Fibroblast of skin of abdomen (primary cell): ENCODE measurements at regions not wholly inside any gene's neighbourhood (a gene's known extent, or its start where the extent isn't known, plus 50 kb on each side); places are given as distances from the start of the nearest gene placed in this dataset.
A peak's percentile ranks its signal among the peaks of the same experiment; 100 is the strongest.
"Not testable (repeated sequence)": the region's sequence is repeated elsewhere in the genome, so short reads cannot be mapped to it uniquely, and the experiment has no call there.

Source experiments
- DNase-seq: peaks from one replicate; pipeline ENCODE4 v3.0.0-alpha.2; 2013

GRCh38 chr11:115652496-115652895 is 148.3 kb upstream of the CADM1 start:
- no peak for DNase-seq

- DNase-seq: no peak
These were observed 147.9 kb upstream of the CADM1 start for GRCh38 chr11:115652094-115652493.

DNA sequence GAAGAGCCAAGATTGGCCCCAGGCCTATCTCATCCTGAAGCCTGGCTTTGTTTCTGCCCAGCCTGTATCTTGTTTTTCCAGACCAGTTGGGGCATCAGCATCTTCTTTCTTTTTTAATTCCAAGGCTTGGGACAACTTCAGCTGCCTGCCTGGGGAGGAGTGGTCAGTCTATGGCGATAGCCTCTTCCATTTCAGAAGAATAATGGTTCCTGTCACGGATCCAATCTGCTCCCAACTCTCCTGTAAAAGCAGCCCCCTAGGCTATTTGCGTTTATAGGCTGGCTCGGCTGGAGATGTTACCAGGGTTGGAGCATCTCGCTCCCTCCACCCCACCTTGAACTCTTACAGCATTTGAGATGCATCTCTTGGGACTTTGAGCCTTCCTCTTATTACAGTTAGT is 145.2 kb upstream of the CADM1 start:
- DNase-seq: no peak

GRCh38 chr11:115645631-115646317 is 141.6 kb upstream of the CADM1 start:
- no peak for DNase-seq

- peak; percentile 49 for DNase-seq
These were observed 140.6 kb upstream of the CADM1 start for GRCh38 chr11:115644856-115645255.

- DNase-seq: no peak
These were observed 139.5 kb upstream of the CADM1 start for GRCh38 chr11:115643549-115644270.

DNA sequence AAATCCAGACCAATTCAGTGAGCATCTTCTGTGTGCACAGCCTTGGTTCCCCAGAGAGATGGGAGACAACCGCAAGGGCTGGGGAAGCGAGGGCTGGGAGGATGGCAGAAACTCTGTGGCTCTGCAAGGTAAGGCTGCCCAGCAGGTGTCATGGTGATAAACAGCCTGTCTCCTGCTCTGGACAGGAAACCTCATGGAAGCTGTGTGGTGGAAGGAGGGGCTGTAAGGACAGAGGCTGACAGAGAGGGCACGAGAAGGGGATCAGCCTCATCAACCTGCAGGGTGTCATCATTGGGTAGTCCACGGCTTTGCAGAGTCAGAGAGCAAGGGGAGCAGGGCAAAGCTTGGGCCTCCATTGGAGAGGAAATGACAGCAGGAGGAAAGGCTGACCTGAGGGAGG is 138.4 kb upstream of the CADM1 start:
- DNase-seq: no peak

GRCh38 chr11:115637599-115638241 is 133.5 kb upstream of the CADM1 start:
- no peak for DNase-seq

DNA sequence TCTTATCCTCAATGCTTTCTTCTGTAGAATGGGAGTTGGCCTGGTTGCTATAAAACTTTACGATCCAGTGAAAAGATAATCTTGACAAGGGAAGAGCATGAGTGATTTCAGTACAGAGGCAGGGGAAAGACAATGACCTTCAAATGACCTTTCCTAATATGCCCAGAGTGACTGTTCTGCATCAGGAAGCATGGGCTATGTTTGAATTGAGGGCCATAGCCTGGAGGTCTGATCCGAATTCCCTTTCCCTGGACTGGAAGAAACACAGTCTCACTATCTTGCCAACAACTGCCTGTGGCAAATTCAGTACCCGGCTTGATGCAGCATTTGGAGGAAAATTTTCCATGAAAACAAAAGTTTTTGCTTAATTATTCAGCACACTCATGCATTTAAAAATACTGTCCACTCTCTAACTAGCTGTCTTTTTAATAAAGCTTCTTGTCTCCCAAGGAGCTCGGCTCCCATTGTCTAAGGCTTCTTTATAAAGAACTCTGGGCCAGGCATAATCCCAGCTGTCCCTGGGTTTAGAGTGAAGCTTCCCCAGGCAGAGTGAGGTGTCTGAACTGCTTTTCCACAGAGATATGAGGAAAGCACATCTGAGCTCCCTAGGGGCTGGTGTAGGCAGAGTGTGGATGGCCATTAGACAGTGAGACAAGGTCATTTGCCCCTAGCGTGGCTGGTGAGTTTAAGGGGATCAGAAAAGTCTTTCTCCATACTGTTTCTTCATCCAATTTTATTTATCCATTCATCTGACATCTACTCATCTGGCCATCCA is 132.7 kb upstream of the CADM1 start:
- no peak for DNase-seq

GRCh38 chr11:115633977-115634376 is 129.8 kb upstream of the CADM1 start:
- not testable (repeated sequence) for DNase-seq

DNA sequence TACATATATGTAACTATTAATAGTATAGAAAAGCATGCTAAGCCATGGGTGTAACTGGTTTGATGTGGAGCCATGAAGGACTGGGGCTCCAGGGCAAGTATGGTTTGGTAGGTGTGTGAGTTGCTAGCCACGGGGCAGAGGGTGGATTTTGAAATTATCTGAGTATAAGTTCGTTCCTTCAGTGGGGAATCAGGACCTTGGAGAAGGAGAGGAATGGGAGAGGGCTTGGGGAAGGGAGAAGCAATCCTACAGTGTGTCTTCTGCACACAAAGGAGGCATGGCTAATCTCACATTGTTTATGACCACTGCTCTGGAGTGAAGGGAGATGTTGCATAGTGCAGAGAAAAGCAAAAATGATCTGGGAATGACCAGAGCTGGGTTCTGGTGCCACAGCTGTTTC is 127.8 kb upstream of the CADM1 start:
- no peak for DNase-seq

GRCh38 chr11:115631609-115632008 is 127.4 kb upstream of the CADM1 start:
- DNase-seq: no peak

DNA sequence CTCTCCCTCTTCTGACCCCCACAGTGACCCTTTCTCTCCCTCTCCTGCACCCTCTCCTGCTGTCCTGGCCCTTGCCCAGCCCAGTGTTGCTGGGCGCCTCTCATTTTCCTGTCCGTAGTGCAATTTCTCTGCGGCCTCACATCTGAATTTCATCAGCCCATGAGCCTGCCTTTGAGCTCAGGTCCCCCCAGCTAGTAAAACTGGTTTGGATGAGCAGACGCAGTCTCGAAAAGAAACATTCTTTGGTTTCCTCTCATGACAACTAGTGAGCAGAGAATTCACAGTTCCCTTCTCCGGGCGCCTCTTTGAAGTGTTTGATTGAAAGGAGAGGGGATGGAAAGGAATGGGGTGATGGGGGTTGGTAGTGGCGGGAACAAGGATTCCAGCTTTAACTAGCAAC is 126.0 kb upstream of the CADM1 start:
- peak; percentile 71 for DNase-seq

GRCh38 chr11:115629456-115630015 is 125.3 kb upstream of the CADM1 start:
- no peak for DNase-seq

- DNase-seq: no peak
These were observed 123.6 kb upstream of the CADM1 start for GRCh38 chr11:115627666-115628460.

GRCh38 chr11:115627071-115627470 is 122.9 kb upstream of the CADM1 start:
- no peak for DNase-seq

GRCh38 chr11:115626414-115626813 is 122.2 kb upstream of the CADM1 start:
- no peak for DNase-seq

DNA sequence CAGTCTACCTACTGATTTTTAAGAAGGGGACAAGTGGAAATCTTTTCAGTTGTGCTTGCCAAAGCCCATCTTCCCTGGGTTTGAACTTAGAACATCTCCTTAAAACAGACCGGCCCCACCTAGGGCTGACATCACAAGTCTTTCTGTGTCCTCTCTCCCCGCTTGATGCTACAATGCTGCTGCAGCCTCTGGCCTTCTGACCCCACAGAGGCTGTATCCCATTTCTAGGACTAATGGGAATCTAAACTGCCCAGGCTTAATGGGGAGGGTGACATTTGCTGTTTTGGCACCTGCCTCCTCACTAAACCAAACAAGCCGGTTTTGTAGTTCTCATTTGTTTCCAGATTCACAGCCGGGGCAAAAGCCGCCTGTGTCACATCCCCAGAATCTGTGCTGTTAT is 121.3 kb upstream of the CADM1 start:
- no peak for DNase-seq

GRCh38 chr11:115624065-115624464 is 119.8 kb upstream of the CADM1 start:
- DNase-seq: no peak

DNA sequence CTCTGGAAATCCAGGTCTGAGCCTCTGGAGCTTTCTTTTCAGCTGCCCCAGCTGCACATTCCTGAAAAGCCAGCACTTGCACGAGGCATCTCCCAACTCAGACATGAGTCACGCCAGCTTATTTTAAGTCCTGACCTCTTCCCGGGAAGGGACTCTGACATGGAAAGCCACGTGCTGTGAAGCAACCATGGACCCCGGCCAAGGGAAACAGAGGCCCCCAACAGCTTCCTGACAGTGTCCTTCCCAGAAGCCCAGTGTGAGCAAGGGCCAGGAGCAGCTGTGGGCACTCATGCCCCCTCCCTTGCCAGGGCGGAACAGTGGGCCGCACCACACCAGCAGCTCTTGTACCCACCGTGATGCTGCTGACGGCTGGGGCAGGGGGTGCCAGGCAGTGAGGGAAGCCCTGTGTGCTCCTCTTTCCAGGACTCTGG is 118.8 kb upstream of the CADM1 start:
- DNase-seq: peak; percentile 99

DNA sequence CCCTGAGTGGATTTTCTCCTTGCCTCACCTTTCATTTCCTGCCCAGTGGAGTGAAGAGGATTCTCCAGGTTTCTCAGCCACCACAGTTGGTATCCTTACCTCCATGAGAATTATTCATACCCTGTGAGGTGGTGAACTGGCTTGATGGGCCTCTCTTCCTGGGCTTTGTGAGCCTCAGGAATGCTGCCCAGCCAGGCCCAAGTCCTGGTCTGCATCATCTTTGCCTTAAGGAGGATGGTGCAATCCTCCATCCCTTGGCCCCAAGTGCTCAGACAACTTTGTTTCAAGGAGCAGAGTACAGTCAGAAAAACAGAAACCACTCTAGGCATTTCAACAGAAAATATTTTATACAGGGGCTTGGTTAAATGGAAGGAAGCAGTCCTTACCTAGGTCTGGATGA is 114.2 kb upstream of the CADM1 start:
- DNase-seq: peak; percentile 31

DNA sequence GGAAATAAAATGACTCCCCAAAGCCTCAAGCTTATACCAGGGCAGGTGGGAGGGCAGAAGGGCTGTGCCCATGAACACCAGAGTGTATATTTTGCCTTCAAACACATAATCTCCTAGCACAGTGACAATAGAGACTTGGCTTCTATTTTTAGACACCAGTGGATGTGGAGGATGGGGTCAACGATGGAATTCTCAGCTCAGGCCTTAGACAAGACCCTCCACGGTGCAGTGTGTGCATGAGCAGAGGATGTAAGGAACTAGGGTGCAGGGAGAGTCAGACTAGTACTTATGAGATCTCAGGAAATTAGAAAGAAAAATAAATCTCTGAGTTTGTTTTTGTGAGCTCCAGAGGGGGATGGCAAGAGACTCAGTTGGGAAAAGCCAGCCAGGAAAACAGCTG is 113.6 kb upstream of the CADM1 start:
- DNase-seq: no peak
